Islet of Langerhans (tissue), 1 donor: ENCODE measurements at regions not wholly inside any gene's neighbourhood (a gene's known extent, or its start where the extent isn't known, plus 50 kb on each side); places are given as distances from the start of the nearest gene placed in this dataset.
A peak's percentile ranks its signal among the peaks of the same experiment; 100 is the strongest.
"Not testable (repeated sequence)": the region's sequence is repeated elsewhere in the genome, so short reads cannot be mapped to it uniquely, and the experiment has no call there.

Source experiments
- FAIRE-seq: peaks from one replicate; lab custom pipeline; 2011; peaks lifted over from hg19 to GRCh38; lab: Jason Lieb, UNC

GRCh38 chr4:156309031-156309430 lies 355.4 kb upstream of the CTSO start:
- no peak for FAIRE-seq

DNA sequence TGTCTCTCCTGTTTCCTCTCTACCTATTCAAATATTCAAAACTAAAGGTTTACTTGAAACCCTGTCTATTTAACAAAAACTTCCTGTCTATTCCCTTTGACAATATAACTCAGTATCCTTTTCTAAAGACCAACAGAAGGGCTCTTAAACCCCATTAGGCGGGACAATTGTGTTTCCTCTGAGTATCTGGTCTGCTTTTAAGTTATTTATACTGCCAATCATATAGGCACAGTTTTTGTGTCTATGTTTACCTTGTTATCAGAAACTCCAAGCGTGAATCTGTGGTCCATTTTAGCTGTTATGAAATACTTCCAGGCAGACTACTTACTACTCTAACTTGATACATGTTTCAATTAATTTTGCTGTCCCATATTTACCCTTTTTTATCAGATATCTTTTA lies 350.0 kb upstream of the CTSO start:
- FAIRE-seq: no peak

DNA sequence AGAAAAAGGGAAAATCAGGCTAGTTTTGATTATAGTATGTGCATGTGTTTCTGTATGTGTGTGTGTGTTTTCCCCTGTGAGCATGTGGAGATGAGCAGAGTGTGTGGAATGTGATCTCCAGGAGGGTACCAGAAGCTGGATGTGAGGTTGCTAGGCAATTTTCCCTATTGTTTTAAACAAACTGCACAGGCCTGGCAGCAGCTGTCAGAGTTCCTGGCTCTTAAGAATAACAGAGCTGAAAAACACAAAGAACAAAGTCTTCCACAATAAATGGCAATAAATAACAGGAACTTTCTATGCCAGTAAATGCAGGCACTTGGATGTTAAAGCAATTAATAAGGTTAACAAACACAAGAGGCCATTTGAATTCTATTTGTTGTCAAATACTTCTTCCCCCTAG lies 344.6 kb upstream of the CTSO start:
- FAIRE-seq: no peak

DNA sequence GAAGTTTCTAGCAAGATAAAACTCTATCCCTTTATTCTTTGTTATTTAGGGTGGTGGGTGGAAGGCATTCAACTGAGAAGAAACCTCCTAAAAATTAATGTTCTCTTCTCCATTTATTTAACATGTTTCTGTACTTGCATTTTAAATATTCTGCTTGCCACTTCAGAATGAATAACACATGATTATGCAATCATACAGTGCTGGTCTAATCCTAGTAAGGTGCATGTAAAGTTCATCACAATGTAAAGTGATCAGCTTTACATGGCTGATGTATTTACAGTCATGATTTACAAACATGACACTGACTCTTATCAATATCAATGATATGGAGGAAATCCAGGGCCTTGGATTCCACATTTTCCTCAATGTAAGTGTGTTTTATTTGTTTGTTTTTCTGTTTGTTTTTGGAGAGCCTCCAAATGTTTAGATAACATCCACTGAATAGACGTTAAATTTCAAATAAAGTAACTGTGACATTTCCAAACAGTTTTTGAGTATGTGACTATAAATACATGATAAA lies 342.1 kb upstream of the CTSO start:
- no peak for FAIRE-seq

DNA sequence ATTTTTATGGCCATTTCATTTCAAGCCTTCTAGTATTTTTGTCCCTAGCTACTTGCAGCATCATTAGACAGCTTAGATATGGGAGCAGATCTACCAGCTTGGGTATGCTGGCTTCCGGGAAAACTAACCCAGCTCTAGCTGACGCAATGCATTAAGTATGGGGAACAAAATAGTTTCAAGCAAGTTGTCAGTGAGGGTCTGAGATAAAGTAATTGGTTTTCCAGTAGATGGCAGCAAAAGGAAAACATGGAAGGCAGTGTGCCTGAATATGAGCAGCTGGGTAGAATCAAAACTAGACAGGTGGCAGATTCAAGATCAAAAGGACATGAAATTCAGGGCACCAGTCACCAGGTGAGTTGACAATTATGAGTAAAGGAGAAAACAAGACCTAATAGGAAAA lies 340.9 kb upstream of the CTSO start:
- no peak for FAIRE-seq

DNA sequence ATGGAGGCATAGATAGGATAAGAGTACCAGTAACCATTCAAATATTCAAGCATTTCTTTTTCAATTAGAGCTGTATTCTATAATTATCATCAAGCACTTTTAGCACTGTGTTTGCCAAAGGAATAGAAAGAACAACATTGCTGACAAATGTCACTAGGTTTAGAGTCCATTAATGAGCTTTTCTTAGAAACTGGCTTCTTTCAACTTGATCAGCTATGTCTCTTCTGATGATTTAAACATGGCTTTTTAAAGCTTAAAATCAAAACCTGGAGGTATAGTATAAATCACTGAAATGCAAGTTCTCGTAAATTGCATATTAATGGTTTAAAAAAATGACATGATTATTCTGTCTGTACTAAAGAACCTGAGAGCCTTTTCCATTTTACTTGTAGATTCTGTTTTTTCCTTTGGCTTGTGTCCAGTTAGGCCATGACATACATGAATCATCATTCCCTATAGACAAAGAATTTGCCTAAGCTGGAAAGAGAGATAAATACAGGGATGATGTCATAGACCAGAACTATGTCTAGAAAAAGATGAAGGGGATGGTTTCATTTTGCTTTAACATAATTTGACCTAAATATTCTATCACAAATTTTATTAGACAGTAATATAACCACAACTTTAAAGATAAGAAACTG lies 340.1 kb upstream of the CTSO start:
- peak; percentile 43 for FAIRE-seq

- no peak for FAIRE-seq
Observed at GRCh38 chr4:156291317-156291716, 337.7 kb upstream of the CTSO start.

DNA sequence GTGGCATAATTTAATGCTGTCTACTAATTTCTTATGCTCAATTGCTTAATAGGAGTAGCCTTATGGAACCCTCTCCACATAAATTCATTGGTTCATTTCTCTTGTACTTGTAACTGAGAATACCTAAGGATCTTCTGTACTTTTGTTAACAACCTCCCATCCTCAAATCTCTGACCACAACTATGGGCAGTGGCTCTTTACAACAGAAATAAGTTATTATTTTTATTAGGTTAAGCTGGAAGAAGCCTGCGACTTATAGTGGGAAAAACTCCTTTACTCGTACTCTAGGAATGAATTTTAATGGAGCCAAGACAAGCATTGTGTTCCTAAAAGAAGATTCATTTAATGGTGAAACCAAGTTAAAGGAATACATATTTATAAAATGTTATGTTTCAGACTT lies 337.1 kb upstream of the CTSO start:
- FAIRE-seq: no peak

- FAIRE-seq: not testable (repeated sequence)
Observed at GRCh38 chr4:156290026-156290425, 336.4 kb upstream of the CTSO start.

GRCh38 chr4:156280686-156281085 lies 327.0 kb upstream of the CTSO start:
- no peak for FAIRE-seq

DNA sequence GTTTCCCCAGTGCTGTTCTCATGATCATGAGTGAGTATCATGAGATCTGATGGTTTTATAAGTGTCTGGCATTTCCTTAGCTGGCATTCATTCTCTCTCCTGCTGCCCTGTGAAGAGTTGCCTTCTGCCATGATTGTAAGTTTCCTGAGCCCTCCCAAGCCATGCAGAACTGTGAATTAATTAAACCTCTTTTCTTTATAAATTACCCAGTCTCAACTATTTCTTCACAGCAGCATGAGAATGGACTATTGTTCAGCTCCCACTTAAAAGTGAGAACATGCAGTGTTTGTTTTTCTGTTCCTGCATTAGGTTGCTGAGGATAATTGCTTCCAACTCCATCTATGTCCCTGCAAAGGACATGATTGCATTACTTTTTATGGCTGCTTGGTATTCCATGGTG lies 311.7 kb upstream of the CTSO start:
- no peak for FAIRE-seq

DNA sequence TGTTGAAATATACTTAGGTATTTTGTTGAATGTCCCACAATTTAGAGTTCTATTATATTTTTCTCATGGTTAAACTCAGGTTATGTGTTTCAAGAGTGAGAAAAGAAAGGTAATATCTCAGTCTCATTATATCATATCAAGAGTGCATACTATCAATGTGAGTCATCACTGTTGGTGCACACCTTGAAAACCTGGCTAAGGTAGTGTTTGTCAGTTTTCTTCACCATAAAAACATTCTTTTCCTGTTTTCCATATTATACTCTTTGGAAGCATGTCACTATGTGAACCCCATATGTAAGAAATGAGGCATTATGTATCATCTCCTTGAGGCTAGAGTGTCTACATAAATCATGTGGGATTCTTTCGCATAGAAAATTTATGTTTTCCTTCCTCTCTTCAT lies 307.6 kb upstream of the CTSO start:
- FAIRE-seq: no peak

- FAIRE-seq: peak; percentile 94
Observed at GRCh38 chr4:156255230-156256007, 301.8 kb upstream of the CTSO start.

GRCh38 chr4:156252358-156252921 lies 298.8 kb upstream of the CTSO start:
- FAIRE-seq: no peak

GRCh38 chr4:156251373-156252065 lies 297.9 kb upstream of the CTSO start:
- no peak for FAIRE-seq

DNA sequence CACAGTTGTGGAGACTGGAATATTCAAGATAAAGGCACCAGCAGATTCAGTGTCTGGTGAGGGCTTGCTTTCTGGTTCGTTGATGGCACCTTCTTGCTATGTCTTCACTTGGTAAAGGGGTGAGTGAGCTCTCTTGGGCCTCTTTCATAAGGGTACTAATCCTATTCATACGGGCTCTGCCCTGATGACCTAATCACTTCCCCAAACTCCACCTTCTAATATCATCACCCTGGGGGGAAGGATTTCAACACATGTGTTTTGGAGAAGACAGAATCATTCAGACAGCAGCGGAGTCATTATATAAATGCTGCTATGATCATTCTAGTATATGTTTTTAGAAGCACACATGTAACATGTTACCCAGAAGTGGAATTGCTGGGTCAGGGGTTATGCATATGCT lies 295.3 kb upstream of the CTSO start:
- no peak for FAIRE-seq

DNA sequence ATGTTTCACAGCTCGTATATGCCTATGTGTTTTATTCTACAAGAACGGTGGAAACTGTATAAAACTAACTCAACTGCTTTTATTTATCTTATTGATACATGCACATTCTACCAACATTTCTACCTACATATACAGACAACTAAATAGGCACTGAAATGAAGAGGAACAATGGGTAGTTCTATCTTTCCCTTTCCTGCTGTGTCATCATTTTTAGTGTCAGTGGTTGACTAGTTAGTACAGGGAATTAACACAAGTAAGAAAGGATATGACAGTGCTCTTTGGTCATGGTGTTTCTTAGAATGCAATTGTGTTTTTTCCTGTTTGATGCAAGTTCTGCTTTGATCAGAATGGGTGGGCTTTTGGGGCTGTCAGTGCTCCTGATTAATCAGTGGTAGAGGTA lies 293.8 kb upstream of the CTSO start:
- FAIRE-seq: no peak

- FAIRE-seq: no peak
Observed at GRCh38 chr4:156243015-156243414, 289.3 kb upstream of the CTSO start.

- FAIRE-seq: no peak
Observed at GRCh38 chr4:156242390-156242789, 288.7 kb upstream of the CTSO start.

GRCh38 chr4:156241896-156242295 lies 288.2 kb upstream of the CTSO start:
- no peak for FAIRE-seq

DNA sequence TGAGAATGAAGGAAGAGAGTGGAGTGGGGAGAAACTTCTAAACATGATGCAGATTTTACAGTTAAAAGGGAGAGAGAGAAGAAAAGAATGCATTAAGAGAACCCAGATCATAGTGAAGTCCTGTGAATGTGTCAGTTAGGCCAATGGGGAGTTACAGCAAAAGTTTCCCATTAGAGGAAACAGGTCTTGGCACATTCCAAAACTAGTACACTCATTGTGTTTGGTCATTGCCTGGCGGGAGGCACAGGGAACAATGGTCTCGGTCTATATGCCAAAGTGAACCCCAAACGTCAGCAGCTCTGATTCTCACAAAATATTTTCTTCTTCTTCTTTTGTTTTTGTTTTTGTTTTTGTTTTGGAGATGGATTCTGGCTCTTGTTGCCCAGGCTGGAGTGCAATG lies 284.5 kb upstream of the CTSO start:
- no peak for FAIRE-seq

GRCh38 chr4:156237231-156237630 lies 283.6 kb upstream of the CTSO start:
- no peak for FAIRE-seq

DNA sequence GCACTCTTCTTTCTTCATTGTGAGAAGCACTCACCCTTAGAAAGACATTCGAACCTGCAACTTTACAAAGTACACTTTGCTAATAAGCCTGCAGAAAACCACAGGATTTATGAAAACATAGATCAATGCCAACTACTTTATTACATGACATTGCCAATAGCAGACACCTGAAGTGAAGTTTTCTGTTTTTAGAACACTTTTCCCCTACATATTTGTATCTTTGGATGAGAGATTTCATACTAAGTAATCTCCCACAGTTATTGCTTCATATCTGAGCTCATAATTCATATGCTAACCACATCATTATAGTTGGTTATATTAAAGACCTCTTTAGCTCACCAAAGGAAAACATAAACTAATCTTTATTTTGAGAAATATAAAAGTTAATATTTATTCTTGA lies 276.5 kb upstream of the CTSO start:
- FAIRE-seq: no peak
